GM12865 (cell line): ENCODE measurements at regions not wholly inside any gene's neighbourhood (a gene's known extent, or its start where the extent isn't known, plus 50 kb on each side); places are given as distances from the start of the nearest gene placed in this dataset.
"Not testable (repeated sequence)": the region's sequence is repeated elsewhere in the genome, so short reads cannot be mapped to it uniquely, and the experiment has no call there.

Experiments
- DNase-seq: peaks from one replicate; pipeline ENCODE4 v3.0.0; 2010; ENCODE audit warnings: low read depth
- H3K4me3 ChIP-seq: 2 replicates; pipeline ENCODE4 v1.5.1; 2011; ENCODE audit warnings: mild to moderate bottlenecking, low read depth, low read length, control low read depth
- TF ChIP-seq, protein P1 (sequence below): IDR thresholded peaks from 2 replicates; pipeline ENCODE4 v1.5.1; 2011; ENCODE audit warnings: low read length, control low read depth, low read depth, inconsistent platforms; ENCODE audit not compliant: insufficient read depth; ENCODE audit errors: missing control alignments

DNA sequence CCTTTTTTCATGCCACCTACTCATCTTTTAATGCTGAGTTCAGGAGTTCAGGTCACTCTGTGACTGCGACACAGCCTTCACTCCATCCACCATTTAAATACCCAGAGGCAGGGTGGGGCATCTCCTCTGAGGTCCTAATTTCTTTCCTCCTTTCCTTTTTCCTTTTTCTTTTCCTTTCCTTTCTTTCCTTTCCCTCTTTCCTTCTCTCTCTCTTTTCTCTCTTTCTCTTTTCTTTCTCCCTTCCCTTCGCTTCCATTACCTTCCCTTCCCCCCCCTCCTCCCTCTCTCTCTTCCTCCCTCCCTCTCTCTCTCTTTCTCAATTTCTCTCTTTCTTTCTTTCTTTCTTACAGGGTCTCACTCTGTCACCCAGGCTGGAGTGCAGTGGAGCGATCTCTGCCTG lies 145.9 kb upstream of the SVIL start:
- TF ChIP-seq, protein P1, sequence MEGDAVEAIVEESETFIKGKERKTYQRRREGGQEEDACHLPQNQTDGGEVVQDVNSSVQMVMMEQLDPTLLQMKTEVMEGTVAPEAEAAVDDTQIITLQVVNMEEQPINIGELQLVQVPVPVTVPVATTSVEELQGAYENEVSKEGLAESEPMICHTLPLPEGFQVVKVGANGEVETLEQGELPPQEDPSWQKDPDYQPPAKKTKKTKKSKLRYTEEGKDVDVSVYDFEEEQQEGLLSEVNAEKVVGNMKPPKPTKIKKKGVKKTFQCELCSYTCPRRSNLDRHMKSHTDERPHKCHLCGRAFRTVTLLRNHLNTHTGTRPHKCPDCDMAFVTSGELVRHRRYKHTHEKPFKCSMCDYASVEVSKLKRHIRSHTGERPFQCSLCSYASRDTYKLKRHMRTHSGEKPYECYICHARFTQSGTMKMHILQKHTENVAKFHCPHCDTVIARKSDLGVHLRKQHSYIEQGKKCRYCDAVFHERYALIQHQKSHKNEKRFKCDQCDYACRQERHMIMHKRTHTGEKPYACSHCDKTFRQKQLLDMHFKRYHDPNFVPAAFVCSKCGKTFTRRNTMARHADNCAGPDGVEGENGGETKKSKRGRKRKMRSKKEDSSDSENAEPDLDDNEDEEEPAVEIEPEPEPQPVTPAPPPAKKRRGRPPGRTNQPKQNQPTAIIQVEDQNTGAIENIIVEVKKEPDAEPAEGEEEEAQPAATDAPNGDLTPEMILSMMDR = no peak
- no peak overlapping the region for H3K4me3 ChIP-seq
- no peak for DNase-seq

DNA sequence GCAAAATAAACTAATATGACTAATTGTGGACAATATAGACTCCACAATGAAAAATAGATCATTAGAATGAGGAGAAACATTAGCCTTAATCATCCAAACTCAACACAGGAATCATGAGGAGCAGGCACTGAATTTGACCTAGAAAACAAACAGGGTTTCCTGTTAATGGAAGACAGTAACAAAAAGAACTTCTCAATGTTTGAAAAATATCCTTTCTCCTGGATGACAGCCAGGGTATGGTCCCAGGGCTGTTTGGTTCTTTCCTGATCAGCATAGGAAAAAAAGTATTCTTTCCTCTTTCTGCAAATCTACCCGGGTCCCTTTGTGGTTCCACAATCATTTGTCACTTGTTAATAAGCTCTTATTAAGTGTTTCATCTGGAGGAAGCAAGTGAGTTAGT lies 145.3 kb upstream of the SVIL start:
- H3K4me3 ChIP-seq = no peak overlapping the region
- DNase-seq = no peak
- TF ChIP-seq, protein P1 = no peak

DNA sequence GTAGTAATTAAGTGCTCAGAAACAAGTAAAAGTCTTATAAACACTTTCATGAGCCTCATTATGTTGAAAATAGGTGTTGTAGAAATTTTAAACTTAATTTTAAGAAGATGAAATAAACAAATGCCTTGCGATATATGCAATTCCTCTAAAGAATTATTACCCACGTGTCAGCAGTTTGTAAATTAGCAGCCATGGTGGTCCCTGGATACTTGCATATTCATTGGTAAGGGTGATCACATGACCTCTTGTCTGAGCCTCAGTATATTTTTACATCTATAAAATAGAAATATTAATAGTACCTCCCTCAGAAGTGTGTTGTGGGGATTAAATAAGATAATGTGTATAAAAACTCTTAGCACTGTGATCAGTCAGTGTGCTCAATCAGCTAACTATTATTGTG lies 141.5 kb upstream of the SVIL start:
- TF ChIP-seq, protein P1 = no peak

DNA sequence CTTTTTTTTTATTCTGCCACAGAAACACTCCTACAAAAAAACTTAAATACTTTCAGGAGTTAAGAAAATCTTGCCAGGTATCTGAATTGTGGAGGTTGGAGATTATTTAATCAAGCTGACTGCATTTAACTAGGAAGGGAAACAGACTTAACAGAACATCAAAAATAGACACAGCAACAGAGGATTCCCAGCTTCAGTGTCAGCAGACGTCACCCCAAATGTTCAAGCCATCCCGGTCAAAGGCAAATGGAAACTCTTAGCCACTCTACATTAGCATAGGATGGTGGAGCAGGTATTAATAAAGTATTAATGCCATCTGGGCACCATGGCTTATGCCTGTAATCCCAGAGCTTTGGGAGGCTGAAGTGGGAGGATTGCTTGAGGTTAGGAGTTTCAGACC lies 139.7 kb upstream of the SVIL start:
- H3K4me3 ChIP-seq = no peak overlapping the region
- TF ChIP-seq, protein P1 = no peak
- no peak for DNase-seq

More for the DNA sequence above, 141.5 kb upstream of the SVIL start:
- no peak overlapping the region for H3K4me3 ChIP-seq
- no peak for DNase-seq

DNA sequence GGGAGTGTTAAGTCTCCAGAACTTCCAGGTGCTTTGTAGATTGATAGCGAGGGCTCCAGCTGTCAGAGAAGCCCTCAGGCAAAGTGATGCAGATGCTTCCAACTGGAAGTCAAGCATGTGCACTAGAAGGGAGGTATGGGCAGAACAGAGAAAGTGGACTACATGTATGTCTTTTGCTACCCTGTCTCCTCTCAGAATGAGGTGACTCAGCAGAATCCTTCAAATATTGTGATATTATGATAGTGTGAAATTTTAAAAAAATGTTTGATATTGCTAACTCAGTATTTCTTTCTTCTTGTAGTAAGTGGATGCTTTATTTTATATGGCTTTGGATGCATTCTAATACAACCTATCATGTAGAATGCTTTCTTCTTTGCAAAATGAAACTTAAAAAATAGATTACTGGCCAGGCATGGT lies 138.9 kb upstream of the SVIL start:
- TF ChIP-seq, protein P1 = no peak
- no peak for DNase-seq
- no peak overlapping the region for H3K4me3 ChIP-seq

DNA sequence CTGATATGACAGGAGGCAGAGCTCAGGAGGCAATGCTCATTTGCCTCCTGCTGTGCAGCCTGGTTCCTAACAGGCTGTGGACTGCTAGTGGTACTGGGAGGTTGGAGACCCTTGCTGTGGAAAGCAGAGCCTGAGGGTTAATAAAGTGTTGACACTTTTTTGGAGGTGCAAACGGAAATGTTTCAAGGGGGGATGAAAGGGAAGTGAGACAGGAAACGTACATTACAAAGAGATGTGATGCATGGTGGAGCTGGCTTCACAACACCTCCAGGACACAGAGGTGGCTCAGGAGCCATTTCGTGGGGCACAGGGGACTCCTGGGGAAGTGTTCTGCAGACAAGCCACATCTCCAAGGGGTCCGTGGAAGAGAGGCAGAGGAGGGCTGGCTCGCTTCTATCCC lies 137.6 kb upstream of the SVIL start:
- TF ChIP-seq, protein P1 = no peak
- H3K4me3 ChIP-seq = no peak overlapping the region
- peak; percentile 4 for DNase-seq

DNA sequence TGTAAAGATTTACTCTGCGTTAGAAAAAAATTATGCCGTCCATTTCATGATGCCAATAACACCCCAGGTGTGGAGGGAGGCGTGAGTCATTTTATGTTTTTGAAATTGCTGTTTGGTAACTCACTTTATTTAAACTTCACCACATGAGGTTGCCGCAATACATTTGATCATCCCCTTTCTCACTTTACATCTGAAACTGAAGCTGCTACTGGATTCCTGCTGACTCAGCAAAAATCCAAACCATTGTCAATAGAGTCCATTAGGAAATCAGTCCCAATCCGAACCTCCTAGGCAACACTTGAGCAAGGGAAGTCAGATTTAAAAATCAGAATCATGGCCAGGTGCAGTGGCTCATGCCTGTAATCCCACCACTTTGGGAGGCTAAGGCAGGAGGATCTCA lies 136.6 kb upstream of the SVIL start:
- TF ChIP-seq, protein P1 = no peak
- no peak for DNase-seq
- no peak overlapping the region for H3K4me3 ChIP-seq

DNA sequence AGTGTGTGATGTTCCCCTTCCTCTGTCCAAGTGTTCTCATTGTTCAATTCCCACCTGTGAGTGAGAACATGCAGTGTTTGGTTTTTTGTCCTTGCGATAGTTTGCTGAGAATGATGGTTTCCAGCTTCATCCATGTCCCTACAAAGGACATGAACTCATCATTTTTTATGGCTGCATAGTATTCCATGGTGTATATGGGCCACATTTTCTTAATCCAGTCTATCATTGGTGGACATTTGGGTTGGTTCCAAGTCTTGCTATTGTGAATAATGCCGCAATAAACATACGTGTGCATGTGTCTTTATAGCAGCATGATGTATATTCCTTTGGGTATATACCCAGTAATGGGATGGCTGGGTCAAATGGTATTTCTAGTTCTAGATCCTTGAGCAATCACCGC lies 134.5 kb upstream of the SVIL start:
- H3K4me3 ChIP-seq, DNase-seq: not testable (repeated sequence)
